ENCODE measurements at regions not wholly inside any gene's neighbourhood (a gene's known extent, or its start where the extent isn't known, plus 50 kb on each side); places are given as distances from the start of the nearest gene placed in this dataset.

DNA sequence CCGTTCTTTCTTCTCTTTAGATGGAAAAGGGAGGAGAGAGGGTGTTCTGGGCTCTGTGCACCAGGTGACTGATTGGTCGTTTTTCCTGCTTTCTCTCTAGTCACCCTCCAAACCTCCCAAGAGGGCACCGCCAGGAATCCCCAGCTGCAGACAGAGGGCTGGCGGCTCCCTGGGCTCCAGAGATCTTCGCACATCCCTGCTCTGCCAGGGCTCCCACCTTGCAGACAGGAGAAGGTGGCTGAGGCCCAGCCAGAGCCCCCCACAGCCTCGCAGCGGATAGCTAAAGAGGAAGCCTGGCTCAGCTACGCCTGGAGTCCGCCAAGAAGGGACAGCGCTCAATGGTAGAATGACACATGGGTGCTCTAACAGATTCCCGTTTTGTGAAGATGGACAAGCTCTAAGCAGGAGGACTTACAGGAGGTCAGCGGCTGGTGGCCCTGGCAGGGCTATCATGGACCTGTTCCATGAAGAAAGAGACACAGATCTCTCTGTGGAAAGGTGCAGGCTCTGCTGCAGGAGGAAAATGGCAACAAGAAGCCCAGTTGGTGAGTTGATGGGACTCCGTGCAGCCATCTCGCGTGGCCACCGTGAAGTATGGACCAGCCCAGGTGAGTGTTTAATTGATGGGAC is 976.9 kb downstream of the BRD1 start:
- no peak for DNase-seq

DNA sequence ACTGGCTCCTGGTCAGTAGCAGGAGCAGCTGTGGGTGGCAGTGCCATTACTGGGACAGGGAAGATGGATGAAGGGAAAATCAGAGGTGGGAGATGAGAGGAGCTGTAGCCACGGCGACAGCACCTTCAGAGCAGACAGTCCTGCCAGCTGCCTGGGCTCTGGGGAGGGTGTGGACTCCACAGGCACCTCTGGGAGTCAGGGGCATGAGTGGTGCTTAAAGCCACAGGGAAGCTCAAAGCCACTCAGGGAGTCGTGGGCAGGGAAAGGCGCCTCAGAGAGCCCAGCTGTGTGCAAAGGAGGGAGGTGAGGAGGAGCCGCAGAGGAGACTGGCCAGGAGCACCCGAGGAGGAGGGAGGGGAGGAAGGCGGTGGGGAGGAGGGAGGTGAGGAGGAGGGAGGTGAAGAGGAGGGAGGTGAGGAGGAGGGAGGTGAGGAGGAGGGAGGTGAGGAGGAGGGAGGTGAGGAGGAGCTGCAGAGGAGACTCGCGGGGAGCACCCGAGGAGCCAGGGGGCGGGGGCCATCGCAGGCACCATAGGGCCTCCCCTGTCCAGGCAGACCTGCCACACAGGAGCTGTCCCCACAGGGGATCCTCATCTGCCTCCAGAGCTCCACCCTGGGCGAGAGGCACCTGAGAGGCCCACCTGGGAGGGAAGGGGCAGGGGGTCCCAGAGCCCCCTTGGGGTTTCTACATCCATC is 977.6 kb downstream of the BRD1 start:
- no peak for DNase-seq

DNA sequence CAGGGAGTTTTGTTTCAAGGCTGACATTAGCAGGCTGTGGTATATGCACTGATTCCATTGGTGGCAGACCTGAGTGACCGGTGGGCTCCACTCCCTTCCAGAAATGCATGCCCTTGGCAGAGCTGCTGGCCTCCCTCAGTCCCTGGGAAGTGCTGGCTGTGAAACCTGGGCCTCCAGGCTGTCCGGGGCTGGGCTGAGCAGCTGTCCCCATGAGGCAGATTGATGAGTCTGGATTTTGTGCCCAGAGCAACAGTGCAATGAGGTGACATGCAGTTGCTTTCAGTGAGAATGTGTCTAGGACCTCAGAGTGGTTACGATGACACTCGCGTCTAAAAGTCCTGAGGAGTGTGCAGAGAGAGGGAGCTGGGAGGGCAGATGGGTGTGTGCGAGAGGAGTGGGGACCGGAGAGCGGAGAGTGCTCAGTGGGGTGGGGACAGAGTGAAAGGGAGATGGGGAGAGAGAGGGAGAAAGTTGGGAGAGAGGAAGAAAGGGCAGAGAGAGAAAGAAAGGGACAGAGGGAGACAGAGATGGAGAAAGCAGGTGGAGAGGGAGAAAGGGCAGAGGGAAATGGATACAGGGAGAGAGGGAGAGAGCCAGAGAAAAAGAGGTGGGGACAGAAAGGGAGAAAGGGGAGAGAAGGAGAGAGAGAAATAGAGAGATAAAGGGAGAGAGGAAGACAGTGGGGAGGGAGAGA is 978.3 kb downstream of the BRD1 start:
- no peak for DNase-seq

DNA sequence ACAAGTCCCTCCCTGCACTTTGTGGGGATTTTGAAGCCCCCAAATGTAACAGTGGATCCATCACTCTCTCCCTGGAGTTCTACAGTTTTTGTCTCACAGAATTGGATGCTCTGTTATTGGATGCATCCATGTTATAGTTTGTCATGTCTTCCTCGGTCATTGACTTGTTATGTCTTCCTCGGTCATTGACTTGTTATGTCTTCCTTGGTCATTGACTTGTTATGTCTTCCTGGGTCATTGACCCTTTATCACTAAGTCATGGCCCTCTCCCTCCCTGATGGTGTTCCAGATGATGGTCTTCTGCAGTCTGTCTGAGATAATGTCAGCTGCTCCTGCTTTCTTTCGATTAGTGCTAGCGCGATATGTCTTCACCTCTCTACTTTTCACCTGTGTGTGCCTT is 981.5 kb downstream of the BRD1 start:
- DNase-seq: no peak

DNA sequence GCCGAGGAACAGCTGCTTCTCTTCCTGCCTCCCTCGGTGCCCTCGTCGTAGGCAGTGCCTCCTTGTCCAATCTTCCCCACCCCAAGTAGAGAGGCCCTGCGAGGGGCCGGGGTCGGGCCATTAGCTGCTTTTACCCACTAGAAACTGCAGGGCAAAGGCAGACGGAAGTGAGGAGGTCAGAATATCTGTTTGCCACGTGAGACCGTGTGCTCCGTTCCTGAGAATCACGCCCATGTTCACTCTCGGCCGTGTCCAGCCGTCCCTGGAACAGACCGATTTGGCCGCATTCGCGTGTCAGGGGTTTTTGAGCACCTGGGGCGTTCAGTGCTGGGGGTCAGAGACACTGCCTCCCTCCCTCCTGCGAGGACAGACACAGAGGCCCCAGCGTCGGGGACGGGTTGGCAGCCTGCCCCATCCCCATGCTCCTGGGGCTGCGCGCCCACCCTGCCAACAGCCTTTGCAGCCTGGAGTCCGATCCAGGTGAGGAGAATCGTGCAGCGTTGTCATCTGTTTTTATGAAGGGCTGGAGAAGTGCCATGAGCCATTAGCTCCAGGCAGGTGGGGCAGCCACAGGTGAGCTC is 982.2 kb downstream of the BRD1 start:
- DNase-seq: no peak

DNA sequence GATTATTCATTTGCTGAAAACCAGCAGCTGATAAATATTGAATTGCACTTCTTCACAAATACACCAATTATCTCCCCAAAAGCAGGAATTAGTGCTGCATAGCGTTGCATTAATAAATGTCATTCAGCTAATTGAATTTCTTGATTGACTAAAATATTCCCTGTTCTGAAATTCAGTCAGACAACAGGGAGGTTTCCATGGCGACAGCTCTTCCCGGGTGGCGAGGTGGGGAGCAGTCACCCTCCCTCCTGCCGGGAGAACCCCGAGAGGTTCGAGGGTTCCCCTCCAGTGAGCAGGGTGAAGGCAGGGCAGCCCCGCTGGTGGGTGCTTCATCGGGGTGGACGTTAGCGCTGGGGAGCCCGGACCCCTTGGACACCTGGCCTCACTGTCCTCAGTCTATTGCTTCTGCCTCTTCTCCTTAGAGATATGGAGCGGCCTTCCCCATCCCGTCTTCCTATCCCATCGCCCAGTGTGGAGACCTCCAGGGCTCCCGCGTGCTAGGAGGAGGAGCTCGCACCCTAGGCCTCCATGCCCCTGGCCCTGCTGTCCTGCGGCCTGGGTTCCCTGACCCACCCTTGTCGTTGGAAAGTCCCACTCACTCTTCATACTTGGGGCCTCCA is 983.5 kb downstream of the BRD1 start:
- no peak for DNase-seq

DNA sequence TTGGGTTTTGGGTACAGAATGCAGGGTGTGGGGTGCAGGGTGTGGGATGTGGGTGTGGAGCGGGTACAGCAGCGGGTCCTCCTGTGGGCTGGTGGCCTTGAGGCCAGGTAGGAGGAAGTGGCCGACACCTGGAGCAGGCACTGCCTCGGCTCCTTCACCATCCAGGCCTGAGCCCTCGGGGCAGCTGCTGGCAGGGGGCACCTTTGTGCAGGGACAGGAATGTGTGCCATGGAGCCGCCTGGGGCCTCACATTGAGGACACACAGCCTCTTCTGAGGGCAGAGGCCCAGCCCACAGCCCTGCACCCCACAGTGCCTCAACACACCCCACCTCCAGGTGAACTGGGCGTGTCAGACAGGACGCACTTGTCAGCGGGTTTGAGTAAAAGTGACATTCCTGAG is 984.0 kb downstream of the BRD1 start:
- DNase-seq: no peak

DNA sequence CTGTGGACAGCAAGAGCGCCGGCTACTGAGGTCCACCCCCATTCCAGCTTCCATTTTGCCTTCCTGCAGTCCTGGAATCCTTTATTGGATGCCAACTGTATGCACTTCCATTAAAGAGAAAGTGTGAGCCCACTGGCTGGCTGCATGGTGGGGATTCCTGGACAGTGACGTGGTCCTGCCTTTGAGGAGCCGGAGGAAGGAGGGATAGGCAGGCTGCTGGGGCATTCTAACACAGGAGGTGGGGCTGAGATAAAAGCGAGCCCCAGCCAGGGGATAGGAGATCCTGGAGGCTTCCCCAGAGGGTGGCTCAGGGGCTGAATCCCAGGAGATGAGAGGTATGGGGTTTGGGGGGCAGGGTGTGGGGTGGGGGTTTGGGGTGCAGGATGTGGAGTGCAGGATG is 984.7 kb downstream of the BRD1 start:
- DNase-seq: no peak

DNA sequence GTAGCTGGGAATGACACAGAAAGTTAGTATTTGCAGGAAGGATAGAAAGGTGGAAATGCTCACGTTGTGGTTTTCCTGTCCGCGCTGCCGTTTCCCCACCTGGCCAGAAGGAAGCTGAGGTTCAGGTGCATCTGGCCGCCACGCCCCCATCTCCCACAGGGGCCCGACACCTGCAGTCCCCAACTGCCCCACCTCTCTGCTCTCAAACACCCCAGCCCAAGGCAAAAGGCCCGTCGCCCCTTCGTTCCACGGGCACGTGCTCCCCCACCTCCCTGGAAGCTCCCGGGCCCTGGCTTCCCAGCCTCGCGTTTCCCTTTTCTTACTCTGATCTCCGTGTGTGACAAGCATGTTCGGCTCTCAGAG is 985.1 kb downstream of the BRD1 start:
- DNase-seq: no peak

DNA sequence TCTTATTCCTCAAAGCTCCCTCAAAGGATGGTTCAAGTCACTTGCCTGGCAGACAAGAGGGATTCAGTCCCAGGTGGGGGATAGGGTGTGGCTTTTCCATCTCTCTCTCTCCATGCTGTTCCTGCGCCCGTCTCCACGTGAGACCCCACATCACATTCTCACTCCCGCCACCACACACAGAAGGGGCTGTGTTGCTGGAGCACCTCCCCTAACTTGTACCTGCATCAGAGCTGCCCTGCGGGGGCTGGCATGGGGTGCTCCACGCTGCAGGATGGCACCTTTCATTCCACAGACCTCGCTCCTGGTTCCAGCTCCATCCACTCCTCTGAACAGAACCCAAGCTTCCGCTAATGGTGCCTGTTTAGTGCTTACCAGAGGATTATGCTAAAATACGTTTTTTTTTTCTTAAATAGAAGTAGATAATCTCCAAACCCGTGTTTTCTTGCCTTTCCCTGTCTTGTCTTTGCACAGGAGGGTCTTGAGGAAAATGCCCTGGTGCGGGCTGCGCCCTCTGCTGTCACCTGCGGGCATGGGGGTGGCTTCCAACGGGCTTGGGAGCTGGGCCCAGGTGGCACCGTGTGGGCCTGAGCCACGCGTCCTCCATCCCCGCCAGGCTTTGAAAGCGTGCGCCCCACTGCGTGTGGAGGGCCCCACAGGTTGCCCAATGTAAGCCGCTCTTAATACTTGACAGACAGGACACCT is 985.6 kb downstream of the BRD1 start:
- DNase-seq: no peak

DNA sequence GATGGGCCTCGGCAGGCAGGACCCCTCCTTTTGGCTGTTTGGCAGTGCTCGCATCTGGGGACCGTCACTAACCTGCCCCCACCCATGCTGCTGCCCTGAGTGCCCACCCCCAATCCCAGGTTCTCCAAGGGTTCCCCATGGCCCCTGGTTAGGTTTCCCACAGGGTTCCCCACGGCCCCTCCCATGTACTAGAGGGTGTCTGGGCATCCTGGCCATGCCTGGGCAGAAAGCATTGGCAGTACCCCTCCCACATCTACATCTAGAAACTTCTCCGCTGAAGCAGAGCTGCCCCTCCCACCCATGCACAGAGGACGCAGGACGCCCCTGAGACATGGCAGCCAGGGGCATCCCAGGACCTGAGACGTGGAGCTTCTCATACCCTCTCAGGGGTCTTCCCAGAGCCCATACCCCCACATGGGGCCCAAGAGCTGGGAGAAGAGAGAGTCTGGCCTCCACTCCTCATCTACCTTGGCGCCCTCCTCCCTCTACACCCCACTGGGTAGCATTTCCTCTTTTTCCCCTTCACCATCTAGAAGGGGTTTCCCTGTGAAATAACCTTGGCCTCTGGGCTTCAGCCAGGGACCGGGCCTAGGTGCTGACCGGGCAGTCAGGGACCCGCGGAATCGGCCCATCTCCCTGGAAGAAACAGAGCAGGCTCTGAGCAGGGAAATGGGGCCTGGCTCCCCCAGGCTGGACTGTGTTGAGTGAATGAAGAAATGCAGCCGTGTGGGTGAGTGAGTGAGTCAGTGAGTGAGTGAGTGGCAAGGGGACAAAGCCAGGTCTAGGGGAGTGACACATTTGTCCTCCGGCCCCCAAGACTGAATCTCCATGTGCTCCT is 987.3 kb downstream of the BRD1 start:
- no peak for DNase-seq

DNA sequence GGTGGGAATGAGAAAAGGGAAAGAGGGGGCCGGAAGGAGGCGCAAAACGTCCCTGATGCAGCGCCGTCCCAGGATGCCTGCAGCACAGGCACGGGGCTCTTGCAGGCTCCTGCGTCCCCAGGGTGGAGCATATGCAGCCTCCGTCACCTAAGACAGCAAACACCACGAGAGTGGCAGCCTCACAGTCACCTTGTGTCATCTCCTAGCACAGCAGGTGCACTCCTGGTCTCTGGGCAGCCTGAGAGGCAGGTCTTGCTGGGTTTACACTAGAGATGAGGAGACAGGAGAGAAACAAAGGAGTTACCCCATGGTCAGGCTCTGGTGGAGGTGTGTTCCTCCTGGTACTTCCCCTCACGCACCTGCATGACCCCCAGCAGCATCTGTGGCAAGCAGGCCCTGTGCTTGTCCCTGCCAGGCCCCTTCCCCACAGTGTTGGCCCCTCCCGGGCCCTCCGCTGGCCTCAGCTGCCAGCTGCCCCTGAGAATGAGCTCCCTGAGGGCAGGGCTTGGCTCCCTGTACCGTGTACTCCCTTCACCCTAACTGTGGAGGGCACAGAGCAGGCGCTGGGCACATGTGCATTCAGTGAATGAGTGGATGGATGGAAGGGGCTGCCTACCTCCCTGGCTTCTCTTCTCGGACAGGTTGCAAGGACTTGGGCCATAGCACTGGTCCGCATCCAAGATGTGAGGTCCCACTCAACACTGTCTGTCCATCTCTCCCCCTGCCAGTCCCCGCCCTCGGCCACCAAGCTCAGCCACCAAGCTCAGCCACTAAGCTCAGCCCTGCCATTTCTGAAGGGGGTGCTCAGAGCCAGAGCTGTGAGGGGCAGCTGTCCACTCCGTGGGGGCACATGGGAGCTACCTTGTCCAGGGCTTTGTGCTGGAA is 988.6 kb downstream of the BRD1 start:
- no peak for DNase-seq

DNA sequence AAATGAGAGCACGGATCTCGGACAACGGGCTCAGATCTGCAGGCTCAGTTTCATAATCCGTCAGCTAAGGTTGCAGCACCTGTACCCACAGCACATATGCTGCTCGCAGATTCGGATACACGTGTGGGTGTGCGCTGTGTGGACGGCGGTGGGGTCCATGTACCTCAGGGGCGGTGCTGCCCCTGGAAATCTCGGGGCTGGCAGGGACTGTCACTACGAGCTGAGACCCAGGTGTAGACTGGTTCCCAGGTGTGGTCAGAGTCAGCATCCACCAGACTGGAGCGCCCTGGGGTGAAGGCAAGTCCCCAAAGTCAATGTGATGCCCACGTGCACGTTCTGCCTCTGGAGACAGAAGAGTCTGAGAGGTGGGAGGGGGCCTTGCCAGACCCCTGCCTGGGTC is 989.3 kb downstream of the BRD1 start:
- no peak for DNase-seq

DNA sequence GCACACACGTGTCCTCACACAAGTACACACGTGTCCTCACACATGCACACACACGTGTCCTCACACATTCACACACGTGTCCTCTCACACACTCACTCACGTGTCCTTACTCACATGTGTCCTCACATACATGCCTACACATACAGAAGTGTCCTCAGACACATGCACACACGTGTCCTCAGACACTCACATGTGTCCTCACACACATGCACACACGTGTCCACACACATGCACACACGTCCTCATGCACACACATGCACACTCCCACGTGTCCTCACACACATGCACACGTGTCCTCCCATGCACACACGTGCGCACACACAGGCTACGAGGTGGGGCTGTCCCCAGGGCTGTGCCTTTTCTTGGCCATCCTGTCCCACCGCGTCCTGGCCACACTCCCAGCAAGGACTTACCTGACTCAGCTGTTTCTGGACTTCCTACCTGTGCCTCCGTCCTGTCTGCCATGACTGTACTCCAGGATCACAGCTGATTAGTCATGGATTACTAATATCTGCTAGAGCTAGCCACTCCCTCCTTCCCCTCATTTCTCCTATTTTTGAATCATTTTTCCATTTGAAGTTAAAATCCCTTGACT is 990.2 kb downstream of the BRD1 start:
- DNase-seq: no peak

DNA sequence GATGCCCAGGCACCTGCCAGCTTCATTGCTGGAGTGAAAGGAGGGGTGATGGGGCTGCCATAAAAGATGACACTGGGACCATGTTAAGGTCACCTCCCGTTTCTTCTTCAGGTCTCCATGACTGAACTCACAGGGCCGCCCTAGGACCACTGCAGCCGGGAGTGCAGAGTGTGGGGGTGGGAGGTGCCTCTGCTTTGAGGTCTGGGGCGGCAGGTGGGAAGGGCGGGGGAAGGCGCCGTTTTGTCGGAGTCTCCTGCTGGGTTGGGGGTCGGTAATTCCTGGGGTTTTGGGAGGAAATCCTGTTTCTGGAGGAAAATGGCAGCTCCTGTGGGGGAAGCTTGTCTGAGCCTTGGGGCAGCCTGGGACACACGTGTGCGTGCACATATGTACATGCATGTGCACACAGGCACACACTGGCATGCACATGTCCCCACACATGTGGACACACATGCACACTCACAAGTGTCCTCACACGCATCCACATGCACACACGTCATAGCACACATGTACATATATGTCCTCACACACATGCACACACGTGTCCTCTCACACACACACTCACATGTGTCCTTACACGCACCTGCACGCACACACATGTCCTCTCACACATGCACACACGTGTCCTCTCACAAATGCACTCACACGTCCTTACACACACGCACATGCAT is 990.9 kb downstream of the BRD1 start:
- DNase-seq: no peak

DNA sequence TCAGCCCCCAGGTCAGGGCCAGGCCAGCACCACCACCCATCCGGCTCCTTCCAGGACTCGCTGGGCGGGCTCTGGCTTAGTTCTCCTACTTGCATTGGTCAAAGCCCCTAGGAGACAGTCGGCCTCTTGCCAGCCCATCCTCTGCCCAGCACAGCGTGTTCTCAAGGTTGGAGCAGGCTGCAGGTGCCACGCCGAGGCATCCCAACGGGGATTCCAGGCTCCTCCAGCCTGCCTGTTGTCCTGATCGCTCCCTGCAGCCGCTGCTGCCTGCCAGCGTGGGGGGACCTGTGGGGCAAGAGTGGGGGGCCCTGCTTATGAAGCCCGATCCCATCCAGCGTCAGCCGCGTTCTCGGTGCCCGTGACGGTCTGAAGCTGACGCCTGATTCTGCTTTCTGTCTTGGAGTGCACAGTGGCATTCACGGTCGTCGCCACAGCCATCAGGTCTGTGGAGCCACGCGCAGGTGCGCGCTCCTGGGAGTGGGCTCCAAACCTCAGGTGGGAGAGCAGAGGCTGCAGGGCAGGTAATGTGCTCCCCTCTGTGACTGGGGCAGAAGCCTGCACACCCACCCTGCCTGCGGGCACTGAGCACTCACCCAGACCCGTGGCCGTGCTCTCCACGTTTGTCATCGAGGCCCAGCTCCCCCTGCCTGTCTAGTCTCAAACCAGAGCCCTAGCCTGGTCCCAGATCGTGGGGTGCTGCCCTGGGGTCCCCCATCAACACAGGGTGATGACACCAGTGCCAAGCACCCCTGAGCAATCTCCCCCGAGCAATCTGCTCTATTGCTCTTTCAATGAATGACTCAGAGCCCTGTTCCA is 991.6 kb downstream of the BRD1 start:
- no peak for DNase-seq

DNA sequence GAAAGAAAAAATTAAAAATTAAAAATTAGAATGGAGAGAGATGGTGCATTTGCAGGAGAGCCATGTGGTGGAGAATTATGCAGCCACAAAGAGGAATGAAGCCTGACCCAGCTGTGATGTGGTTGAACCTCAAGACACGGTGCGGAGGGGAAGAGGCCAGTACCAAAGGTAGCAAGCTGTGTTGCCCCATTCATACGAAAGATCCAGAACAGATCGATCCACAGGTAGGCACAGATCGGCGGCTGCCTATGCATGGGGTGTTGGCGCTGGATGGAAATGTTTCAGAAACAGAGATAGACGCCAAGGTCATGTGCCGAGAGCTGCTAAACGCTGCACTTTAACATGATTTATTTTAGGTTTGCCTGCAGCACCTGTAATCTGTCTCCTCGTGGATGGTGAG is 992.3 kb downstream of the BRD1 start:
- no peak for DNase-seq

DNA sequence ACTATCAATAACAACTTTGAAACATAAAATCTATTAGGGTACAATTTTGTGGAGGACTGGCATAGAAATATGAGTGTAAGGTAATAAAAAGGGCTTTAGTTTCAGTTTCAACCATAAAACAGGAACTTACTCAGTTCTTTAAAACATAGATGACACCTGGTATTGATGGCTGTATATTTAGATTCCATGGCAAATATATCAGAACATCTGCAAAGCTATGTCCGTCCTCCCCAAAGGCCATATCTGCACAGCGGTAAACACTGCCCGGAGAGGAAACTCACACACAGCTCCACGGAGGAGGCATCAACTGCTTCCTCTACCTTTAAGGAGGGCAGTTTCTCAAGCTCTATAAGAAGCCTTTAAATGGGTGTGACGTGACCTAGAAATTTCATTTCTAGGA is 993.3 kb downstream of the BRD1 start:
- DNase-seq: no peak

DNA sequence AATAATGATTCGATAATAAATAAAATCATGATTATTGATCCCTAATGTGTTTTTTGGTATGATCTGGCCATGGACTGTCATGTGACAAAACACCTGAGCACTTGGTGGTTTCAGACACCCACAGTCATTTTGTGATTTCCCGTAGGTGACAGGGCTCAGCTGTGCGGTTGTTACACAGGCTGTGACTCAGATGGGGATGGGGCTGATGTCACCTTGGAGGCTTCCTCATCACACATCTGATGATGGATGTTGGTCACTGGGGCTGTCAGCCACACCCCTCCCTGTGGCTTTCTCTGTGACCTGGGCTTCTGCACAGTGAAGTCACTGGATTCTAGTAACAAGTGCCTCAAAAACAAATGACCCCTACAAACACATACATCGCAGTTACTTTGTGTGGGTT is 995.1 kb downstream of the BRD1 start:
- DNase-seq: no peak
